H1 (cell line): ENCODE measurements at regions not wholly inside any gene's neighbourhood (a gene's known extent, or its start where the extent isn't known, plus 50 kb on each side); places are given as distances from the start of the nearest gene placed in this dataset.

ENCODE experiments used
- EP300 ChIP-seq, 2 experiments: IDR thresholded peaks; 1 replicate in 1 of 2; 2 replicates in 1 of 2; pipeline ENCODE4 v1.6.1; 2011 to 2012; ENCODE audit warnings: low read depth in 2 of 2, low read length in 2 of 2, mild to moderate bottlenecking in 2 of 2, borderline replicate concordance in 1 of 2, inconsistent platforms in 1 of 2, moderate library complexity in 1 of 2
- EZH2 ChIP-seq: fragments of 200-600 bp; sonication (generic); IDR thresholded peaks from 2 replicates; pipeline ENCODE4 v1.7.1; 2012; ENCODE audit warnings: low read depth, mild to moderate bottlenecking, moderate library complexity, low read length, inconsistent platforms; ENCODE audit not compliant: severe bottlenecking
- HDAC6 ChIP-seq: IDR thresholded peaks from one replicate; pipeline ENCODE4 v1.7.1; 2012; ENCODE audit warnings: low read depth, mild to moderate bottlenecking, inconsistent platforms, low read length, moderate library complexity
- JUND ChIP-seq: IDR thresholded peaks from 2 replicates; pipeline ENCODE4 v1.6.1; 2011; ENCODE audit warnings: mild to moderate bottlenecking, improper control_type of control experiment, low read length
- RBBP5 ChIP-seq: IDR thresholded peaks from 2 replicates; pipeline ENCODE4 v1.7.1; 2012; ENCODE audit warnings: low read depth, mild to moderate bottlenecking, inconsistent platforms, low read length, moderate library complexity, borderline replicate concordance
- RXRA ChIP-seq: IDR thresholded peaks from 2 replicates; pipeline ENCODE4 v1.6.1; 2011; ENCODE audit warnings: low read depth, mild to moderate bottlenecking, low read length, moderate library complexity; ENCODE audit not compliant: insufficient read depth
- SP2 ChIP-seq: IDR thresholded peaks from 2 replicates; pipeline ENCODE4 v1.6.1; 2012; ENCODE audit warnings: mild to moderate bottlenecking, low read length, inconsistent platforms
- TCF12 ChIP-seq: IDR thresholded peaks from 2 replicates; pipeline ENCODE4 v1.6.1; 2011; ENCODE audit warnings: low read depth, mild to moderate bottlenecking, low read length
- TF ChIP-seq, protein P1 (sequence below): fragments of 300-600 bp; sonication (generic); IDR thresholded peaks from 2 replicates; pipeline ENCODE4 v1.7.1; 2012; ENCODE audit warnings: low read length, moderate library complexity, mild to moderate bottlenecking, inconsistent platforms; ENCODE audit not compliant: insufficient replicate concordance

DNA sequence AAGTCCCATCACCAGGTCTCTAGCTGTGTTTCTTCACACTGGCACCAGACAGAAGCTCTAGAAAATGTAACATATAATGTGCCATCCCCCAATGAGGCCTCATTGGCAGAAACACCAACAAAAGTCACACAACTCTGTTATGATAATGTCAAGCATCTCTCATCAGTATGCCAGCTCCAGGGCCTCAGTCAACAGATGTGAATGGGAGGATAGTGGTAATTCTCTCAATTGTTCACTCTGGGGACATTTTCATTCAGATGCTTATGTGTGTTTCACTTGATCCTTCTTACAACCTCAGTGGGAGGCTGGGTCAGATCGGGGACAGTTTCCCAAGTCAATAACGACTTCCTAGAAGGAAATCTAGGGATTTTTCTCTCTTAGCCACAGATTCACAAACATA, 57.5 kb upstream of the SCOC start (continued):
- TF ChIP-seq, protein P1, sequence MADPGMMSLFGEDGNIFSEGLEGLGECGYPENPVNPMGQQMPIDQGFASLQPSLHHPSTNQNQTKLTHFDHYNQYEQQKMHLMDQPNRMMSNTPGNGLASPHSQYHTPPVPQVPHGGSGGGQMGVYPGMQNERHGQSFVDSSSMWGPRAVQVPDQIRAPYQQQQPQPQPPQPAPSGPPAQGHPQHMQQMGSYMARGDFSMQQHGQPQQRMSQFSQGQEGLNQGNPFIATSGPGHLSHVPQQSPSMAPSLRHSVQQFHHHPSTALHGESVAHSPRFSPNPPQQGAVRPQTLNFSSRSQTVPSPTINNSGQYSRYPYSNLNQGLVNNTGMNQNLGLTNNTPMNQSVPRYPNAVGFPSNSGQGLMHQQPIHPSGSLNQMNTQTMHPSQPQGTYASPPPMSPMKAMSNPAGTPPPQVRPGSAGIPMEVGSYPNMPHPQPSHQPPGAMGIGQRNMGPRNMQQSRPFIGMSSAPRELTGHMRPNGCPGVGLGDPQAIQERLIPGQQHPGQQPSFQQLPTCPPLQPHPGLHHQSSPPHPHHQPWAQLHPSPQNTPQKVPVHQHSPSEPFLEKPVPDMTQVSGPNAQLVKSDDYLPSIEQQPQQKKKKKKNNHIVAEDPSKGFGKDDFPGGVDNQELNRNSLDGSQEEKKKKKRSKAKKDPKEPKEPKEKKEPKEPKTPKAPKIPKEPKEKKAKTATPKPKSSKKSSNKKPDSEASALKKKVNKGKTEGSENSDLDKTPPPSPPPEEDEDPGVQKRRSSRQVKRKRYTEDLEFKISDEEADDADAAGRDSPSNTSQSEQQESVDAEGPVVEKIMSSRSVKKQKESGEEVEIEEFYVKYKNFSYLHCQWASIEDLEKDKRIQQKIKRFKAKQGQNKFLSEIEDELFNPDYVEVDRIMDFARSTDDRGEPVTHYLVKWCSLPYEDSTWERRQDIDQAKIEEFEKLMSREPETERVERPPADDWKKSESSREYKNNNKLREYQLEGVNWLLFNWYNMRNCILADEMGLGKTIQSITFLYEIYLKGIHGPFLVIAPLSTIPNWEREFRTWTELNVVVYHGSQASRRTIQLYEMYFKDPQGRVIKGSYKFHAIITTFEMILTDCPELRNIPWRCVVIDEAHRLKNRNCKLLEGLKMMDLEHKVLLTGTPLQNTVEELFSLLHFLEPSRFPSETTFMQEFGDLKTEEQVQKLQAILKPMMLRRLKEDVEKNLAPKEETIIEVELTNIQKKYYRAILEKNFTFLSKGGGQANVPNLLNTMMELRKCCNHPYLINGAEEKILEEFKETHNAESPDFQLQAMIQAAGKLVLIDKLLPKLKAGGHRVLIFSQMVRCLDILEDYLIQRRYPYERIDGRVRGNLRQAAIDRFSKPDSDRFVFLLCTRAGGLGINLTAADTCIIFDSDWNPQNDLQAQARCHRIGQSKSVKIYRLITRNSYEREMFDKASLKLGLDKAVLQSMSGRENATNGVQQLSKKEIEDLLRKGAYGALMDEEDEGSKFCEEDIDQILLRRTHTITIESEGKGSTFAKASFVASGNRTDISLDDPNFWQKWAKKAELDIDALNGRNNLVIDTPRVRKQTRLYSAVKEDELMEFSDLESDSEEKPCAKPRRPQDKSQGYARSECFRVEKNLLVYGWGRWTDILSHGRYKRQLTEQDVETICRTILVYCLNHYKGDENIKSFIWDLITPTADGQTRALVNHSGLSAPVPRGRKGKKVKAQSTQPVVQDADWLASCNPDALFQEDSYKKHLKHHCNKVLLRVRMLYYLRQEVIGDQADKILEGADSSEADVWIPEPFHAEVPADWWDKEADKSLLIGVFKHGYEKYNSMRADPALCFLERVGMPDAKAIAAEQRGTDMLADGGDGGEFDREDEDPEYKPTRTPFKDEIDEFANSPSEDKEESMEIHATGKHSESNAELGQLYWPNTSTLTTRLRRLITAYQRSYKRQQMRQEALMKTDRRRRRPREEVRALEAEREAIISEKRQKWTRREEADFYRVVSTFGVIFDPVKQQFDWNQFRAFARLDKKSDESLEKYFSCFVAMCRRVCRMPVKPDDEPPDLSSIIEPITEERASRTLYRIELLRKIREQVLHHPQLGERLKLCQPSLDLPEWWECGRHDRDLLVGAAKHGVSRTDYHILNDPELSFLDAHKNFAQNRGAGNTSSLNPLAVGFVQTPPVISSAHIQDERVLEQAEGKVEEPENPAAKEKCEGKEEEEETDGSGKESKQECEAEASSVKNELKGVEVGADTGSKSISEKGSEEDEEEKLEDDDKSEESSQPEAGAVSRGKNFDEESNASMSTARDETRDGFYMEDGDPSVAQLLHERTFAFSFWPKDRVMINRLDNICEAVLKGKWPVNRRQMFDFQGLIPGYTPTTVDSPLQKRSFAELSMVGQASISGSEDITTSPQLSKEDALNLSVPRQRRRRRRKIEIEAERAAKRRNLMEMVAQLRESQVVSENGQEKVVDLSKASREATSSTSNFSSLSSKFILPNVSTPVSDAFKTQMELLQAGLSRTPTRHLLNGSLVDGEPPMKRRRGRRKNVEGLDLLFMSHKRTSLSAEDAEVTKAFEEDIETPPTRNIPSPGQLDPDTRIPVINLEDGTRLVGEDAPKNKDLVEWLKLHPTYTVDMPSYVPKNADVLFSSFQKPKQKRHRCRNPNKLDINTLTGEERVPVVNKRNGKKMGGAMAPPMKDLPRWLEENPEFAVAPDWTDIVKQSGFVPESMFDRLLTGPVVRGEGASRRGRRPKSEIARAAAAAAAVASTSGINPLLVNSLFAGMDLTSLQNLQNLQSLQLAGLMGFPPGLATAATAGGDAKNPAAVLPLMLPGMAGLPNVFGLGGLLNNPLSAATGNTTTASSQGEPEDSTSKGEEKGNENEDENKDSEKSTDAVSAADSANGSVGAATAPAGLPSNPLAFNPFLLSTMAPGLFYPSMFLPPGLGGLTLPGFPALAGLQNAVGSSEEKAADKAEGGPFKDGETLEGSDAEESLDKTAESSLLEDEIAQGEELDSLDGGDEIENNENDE: peak; percentile 22
- no peak for TF ChIP-seq RBBP5
- TF ChIP-seq JUND: no peak
- 0 out of 2 replicates have a peak, but pooled peaks have one; percentile 69 for TF ChIP-seq RXRA
- no peak for TF ChIP-seq SP2
- TF ChIP-seq EZH2: no peak
- no peak for TF ChIP-seq EP300 (IDR thresholded peaks at IDR 0.05; ENCODE audit: borderline replicate concordance in 1 of 2, low read depth in 2 of 2, low read length in 2 of 2)
- TF ChIP-seq TCF12: 0 out of 2 replicates have a peak, but pooled peaks have one; percentile 54
- no peak for TF ChIP-seq HDAC6
- TF ChIP-seq, all 59 proteins: peak for 4
